ENCODE measurements at regions not wholly inside any gene's neighbourhood (a gene's known extent, or its start where the extent isn't known, plus 50 kb on each side); places are given as distances from the start of the nearest gene placed in this dataset.

GRCh38 chr10:89829262-89829886 lies 128.0 kb downstream of the KIF20B start:
- DNase-seq = no peak
- TF ChIP-seq POLR2A (IDR thresholded peaks at IDR 0.05) (no peak), CTCF (IDR thresholded peaks at IDR 0.05) (no peak)
- Histone ChIP-seq H3K27ac (no peak overlapping the region), H3K36me3 (no peaks in the 10 kb centered on the region), H3K9me3 (peaks cover 0 to 5% (median 0%) of the 10 kb centered on the region in 12 donors), H3K4me1 (no peaks in the 10 kb centered on the region), H3K4me3 (no peak overlapping the region), H3K27me3 (no peaks in the 10 kb centered on the region)
- intact Hi-C loops (cut with DNase I) = no loop called here
- no peak for ATAC-seq
- 92 to 95% (median 94%) methylated on average over 20 of the region's 20 CpGs for WGBS, 4 donors

DNA sequence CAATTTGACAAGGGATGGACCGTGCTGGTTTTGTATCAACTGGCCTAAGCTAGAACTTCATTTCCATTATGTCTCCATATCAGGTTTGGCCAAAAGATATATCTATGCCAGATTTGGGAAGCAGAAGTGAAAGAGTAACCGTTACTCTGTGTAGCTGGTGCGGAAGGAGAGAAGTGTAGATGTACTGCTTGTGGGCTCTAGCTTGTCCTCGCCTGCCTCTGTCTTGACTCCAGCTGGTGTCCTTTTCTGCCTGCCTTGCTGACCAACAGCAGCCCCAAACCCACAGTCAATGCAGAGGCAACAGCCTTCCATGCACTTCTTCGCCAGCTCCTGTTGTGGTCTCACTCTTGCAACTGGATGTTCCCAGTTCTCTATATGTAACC lies 128.5 kb downstream of the KIF20B start:
- no peak overlapping the region for H3K27ac ChIP-seq
- no peaks in the 10 kb centered on the region for H3K27me3 ChIP-seq
- WGBS, 4 donors = 88 to 92% (median 91%) methylated on average over 5 of the region's 5 CpGs
- H3K9me3 ChIP-seq = peaks cover 0 to 5% (median 0%) of the 10 kb centered on the region in 12 donors
- intact Hi-C loops (cut with DNase I) = no loop called here
- TF ChIP-seq POLR2A (IDR thresholded peaks at IDR 0.05) = no peak
- no peak for TF ChIP-seq CTCF (IDR thresholded peaks at IDR 0.05)
- no peak overlapping the region for H3K4me3 ChIP-seq
- no peaks in the 10 kb centered on the region for H3K4me1 ChIP-seq
- no peak for DNase-seq
- no peak for ATAC-seq
- H3K36me3 ChIP-seq = no peaks in the 10 kb centered on the region

GRCh38 chr10:89830624-89831023 lies 129.2 kb downstream of the KIF20B start:
- H3K27ac ChIP-seq = no peak overlapping the region
- DNase-seq = no peak
- no peak for TF ChIP-seq CTCF (IDR thresholded peaks at IDR 0.05)
- no peak for TF ChIP-seq POLR2A (IDR thresholded peaks at IDR 0.05)
- no peaks in the 10 kb centered on the region for H3K27me3 ChIP-seq
- no peaks in the 10 kb centered on the region for H3K36me3 ChIP-seq
- no peak overlapping the region for H3K4me3 ChIP-seq
- H3K9me3 ChIP-seq = peaks cover 0 to 5% (median 0%) of the 10 kb centered on the region in 12 donors
- no peaks in the 10 kb centered on the region for H3K4me1 ChIP-seq
- intact Hi-C loops (cut with DNase I) = no loop called here
- no peak for ATAC-seq
- WGBS, 4 donors = 82 to 94% (median 86%) methylated on average over 2 of the region's 2 CpGs

DNA sequence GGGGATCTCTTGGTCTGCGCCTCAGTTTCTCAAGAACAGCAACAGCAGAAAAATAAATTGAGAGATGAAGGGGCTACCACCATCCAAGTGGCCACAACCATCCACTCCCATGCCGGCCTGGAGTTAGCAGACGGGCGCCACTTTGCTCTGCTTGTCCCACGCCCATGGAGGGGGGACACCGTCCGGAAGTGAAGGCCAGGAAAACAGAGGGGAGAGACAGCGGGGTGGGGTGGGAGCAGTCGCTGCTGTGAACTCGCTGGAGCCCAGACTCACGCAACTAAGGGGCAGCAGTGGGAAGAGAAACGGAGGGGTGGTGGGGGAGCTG lies 135.4 kb downstream of the KIF20B start:
- TF ChIP-seq CTCF (IDR thresholded peaks at IDR 0.05) (no peak), POLR2A (IDR thresholded peaks at IDR 0.05) (no peak)
- peaks cover 0 to 11% (median 0%) of the 10 kb centered on the region in 12 donors for H3K4me1 ChIP-seq
- ATAC-seq = peak in 1 of 4 donors; percentile 29
- intact Hi-C loops (cut with DNase I) = no loop called here
- WGBS, 4 donors = 44 to 58% (median 54%) methylated on average over 12 of the region's 12 CpGs
- peaks cover 0 to 14% (median 9%) of the 10 kb centered on the region in 9 donors for H3K27me3 ChIP-seq
- H3K4me3 ChIP-seq = peak overlapping the region; percentile 31 to 68 (median 54)
- peak overlapping the region in 1 of 12 donors; percentile 40 for H3K27ac ChIP-seq
- H3K9me3 ChIP-seq = peaks cover 0 to 5% (median 0%) of the 10 kb centered on the region in 12 donors
- no peaks in the 10 kb centered on the region for H3K36me3 ChIP-seq
- DNase-seq = no peak

Data from heart left ventricle (tissue), 16 donors.